HL-60 (cell line): ENCODE measurements at regions not wholly inside any gene's neighbourhood (a gene's known extent, or its start where the extent isn't known, plus 50 kb on each side); places are given as distances from the start of the nearest gene placed in this dataset.

Experiments
- CTCF ChIP-seq: IDR thresholded peaks from one replicate; pipeline ENCODE4 v1.5.1; 2011; ENCODE audit warnings: low read length, control low read depth, inconsistent platforms; ENCODE audit not compliant: insufficient read depth
- GABPA ChIP-seq: IDR thresholded peaks from 2 replicates; pipeline ENCODE4 v1.6.1; 2012; ENCODE audit warnings: low read depth
- POLR2AphosphoS5 ChIP-seq: IDR thresholded peaks from 2 replicates; pipeline ENCODE4 v1.6.1; 2012; ENCODE audit warnings: low read depth
- SPI1 ChIP-seq: IDR thresholded peaks from 2 replicates; pipeline ENCODE4 v1.6.1; 2012; ENCODE audit warnings: low read depth, mild to moderate bottlenecking, borderline replicate concordance
- TF ChIP-seq, protein P1 (sequence below): IDR thresholded peaks from 2 replicates; pipeline ENCODE4 v1.6.1; 2012; ENCODE audit warnings: low read depth; ENCODE audit not compliant: insufficient replicate concordance

DNA sequence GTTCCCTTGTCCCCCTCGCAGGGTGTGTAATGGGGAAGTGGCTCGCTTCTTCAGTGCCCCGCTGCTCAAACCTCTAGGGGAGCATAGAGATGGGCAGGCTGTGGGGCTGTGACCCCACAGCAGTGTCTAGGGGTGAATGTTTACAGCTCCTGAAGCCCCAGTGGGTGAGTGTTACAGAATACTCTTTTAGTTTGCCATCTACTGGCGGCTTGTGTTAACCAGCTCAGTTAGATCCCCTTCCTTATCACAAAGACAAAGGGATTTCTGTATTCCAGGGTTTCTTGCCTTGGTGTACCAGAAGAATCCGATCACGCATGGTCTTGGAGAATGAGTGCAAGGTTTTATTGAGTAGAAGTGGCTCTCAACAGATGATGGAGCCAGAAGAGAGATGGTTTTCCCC is 108.1 kb upstream of the IQCM start:
- no peak for TF ChIP-seq GABPA
- TF ChIP-seq CTCF: no peak
- TF ChIP-seq, protein P1, sequence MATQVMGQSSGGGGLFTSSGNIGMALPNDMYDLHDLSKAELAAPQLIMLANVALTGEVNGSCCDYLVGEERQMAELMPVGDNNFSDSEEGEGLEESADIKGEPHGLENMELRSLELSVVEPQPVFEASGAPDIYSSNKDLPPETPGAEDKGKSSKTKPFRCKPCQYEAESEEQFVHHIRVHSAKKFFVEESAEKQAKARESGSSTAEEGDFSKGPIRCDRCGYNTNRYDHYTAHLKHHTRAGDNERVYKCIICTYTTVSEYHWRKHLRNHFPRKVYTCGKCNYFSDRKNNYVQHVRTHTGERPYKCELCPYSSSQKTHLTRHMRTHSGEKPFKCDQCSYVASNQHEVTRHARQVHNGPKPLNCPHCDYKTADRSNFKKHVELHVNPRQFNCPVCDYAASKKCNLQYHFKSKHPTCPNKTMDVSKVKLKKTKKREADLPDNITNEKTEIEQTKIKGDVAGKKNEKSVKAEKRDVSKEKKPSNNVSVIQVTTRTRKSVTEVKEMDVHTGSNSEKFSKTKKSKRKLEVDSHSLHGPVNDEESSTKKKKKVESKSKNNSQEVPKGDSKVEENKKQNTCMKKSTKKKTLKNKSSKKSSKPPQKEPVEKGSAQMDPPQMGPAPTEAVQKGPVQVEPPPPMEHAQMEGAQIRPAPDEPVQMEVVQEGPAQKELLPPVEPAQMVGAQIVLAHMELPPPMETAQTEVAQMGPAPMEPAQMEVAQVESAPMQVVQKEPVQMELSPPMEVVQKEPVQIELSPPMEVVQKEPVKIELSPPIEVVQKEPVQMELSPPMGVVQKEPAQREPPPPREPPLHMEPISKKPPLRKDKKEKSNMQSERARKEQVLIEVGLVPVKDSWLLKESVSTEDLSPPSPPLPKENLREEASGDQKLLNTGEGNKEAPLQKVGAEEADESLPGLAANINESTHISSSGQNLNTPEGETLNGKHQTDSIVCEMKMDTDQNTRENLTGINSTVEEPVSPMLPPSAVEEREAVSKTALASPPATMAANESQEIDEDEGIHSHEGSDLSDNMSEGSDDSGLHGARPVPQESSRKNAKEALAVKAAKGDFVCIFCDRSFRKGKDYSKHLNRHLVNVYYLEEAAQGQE: no peak
- TF ChIP-seq SPI1: no peak
- TF ChIP-seq POLR2AphosphoS5: no peak
